Thyroid gland (tissue), 4 donors: ENCODE measurements at regions not wholly inside any gene's neighbourhood (a gene's known extent, or its start where the extent isn't known, plus 50 kb on each side); places are given as distances from the start of the nearest gene placed in this dataset.

ENCODE experiments used
- POLR2A ChIP-seq, 2 donors: fragments of 450-650 bp; IDR thresholded peaks; one replicate each; pipeline ENCODE4 v1.6.1; 2017; ENCODE audit warnings: antibody characterized with exemption in 2 of 2, mild to moderate bottlenecking in 2 of 2, moderate library complexity in 1 of 2
- TF ChIP-seq, protein P1 (sequence below), 6 experiments: fragments of 200-600 bp in 3 of 6; fragments of 450-650 bp in 3 of 6; sonication (generic) in 3 of 6; IDR thresholded peaks; one replicate each; pipeline ENCODE4 v1.5.1; 2016 to 2019; ENCODE audit warnings: antibody characterized with exemption in 6 of 6, mild to moderate bottlenecking in 2 of 6, inconsistent platforms in 1 of 6, moderate library complexity in 1 of 6

GRCh38 chr16:51544851-51545467 is 393.9 kb upstream of the SALL1 start:
- TF ChIP-seq, protein P1, sequence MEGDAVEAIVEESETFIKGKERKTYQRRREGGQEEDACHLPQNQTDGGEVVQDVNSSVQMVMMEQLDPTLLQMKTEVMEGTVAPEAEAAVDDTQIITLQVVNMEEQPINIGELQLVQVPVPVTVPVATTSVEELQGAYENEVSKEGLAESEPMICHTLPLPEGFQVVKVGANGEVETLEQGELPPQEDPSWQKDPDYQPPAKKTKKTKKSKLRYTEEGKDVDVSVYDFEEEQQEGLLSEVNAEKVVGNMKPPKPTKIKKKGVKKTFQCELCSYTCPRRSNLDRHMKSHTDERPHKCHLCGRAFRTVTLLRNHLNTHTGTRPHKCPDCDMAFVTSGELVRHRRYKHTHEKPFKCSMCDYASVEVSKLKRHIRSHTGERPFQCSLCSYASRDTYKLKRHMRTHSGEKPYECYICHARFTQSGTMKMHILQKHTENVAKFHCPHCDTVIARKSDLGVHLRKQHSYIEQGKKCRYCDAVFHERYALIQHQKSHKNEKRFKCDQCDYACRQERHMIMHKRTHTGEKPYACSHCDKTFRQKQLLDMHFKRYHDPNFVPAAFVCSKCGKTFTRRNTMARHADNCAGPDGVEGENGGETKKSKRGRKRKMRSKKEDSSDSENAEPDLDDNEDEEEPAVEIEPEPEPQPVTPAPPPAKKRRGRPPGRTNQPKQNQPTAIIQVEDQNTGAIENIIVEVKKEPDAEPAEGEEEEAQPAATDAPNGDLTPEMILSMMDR (IDR thresholded peaks at IDR 0.05): no peak
- no peak for TF ChIP-seq POLR2A (IDR thresholded peaks at IDR 0.05)
